Activated CD8-positive, alpha-beta T cell treated with anti-CD3 and anti-CD28 coated beads for 36 hours (primary cell): ENCODE measurements at regions not wholly inside any gene's neighbourhood (a gene's known extent, or its start where the extent isn't known, plus 50 kb on each side); places are given as distances from the start of the nearest gene placed in this dataset.

Experiments
- ATAC-seq: fragments of 200-7000 bp; cut with Tn5 transposase; one replicate; pipeline ENCODE4 v1.10.0; 2021; ENCODE audit warnings: mild to moderate bottlenecking, moderate library complexity
- CTCF ChIA-PET: fragments of 350-600 bp; sonication (Branson Sonifier 250); formaldehyde crosslinking; loops from one replicate; lab custom pipeline; 2021; ENCODE audit warnings: antibody characterized with exemption; lab: Charles Lee
- POLR2A ChIA-PET: fragments of 350-600 bp; sonication (Branson Sonifier 250); formaldehyde crosslinking; loops from one replicate; lab custom pipeline; 2021; ENCODE audit warnings: antibody characterized with exemption; lab: Charles Lee
- DNase-seq: peaks from one replicate; pipeline ENCODE4 v3.0.0-alpha.2; 2020
- H3K27ac Mint-ChIP-seq: one replicate; pipeline ENCODE4 v1.8.0; 2021; ENCODE audit warnings: mild to moderate bottlenecking, mixed read lengths
- H3K27me3 Mint-ChIP-seq: one replicate; pipeline ENCODE4 v1.8.0; 2021; ENCODE audit warnings: mixed read lengths
- H3K36me3 Mint-ChIP-seq: one replicate; pipeline ENCODE4 v1.8.0; 2021; ENCODE audit warnings: low read depth, mixed read lengths
- H3K4me1 Mint-ChIP-seq: one replicate; pipeline ENCODE4 v1.8.0; 2021; ENCODE audit warnings: low read depth, mixed read lengths
- H3K4me3 Mint-ChIP-seq: one replicate; pipeline ENCODE4 v1.8.0; 2021; ENCODE audit warnings: mild to moderate bottlenecking, moderate library complexity, mixed read lengths
- H3K9me3 Mint-ChIP-seq: one replicate; pipeline ENCODE4 v1.8.0; 2021; ENCODE audit warnings: mixed read lengths
- intact Hi-C: fragments of 100-400 bp; cut with micrococcal nuclease; formaldehyde crosslinking; loops from one replicate; pipeline ENCODE4 v1.10.0; 2022
- TF ChIP-seq, protein P1 (sequence below): fragments of 200-600 bp; IDR thresholded peaks from one replicate; pipeline ENCODE4 v1.8.0; 2022; ENCODE audit warnings: antibody characterized with exemption, mild to moderate bottlenecking

GRCh38 chr18:39302481-39302880 lies 1736.9 kb upstream of the CELF4 start:
- intact Hi-C loops = no loop called here
- Mint-ChIP-seq H3K4me3 (no peak overlapping the region), H3K9me3 (no peaks in the 10 kb centered on the region), H3K27me3 (no peaks in the 10 kb centered on the region), H3K4me1 (no peaks in the 10 kb centered on the region), H3K36me3 (no peaks in the 10 kb centered on the region), H3K27ac (no peak overlapping the region)
- no peak for DNase-seq
- CTCF ChIA-PET = no interaction called here
- POLR2A ChIA-PET = no interaction called here
- TF ChIP-seq, protein P1, sequence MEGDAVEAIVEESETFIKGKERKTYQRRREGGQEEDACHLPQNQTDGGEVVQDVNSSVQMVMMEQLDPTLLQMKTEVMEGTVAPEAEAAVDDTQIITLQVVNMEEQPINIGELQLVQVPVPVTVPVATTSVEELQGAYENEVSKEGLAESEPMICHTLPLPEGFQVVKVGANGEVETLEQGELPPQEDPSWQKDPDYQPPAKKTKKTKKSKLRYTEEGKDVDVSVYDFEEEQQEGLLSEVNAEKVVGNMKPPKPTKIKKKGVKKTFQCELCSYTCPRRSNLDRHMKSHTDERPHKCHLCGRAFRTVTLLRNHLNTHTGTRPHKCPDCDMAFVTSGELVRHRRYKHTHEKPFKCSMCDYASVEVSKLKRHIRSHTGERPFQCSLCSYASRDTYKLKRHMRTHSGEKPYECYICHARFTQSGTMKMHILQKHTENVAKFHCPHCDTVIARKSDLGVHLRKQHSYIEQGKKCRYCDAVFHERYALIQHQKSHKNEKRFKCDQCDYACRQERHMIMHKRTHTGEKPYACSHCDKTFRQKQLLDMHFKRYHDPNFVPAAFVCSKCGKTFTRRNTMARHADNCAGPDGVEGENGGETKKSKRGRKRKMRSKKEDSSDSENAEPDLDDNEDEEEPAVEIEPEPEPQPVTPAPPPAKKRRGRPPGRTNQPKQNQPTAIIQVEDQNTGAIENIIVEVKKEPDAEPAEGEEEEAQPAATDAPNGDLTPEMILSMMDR = no peak
- no peak for ATAC-seq

GRCh38 chr18:39299152-39299551 lies 1733.6 kb upstream of the CELF4 start:
- Mint-ChIP-seq H3K27me3 (no peaks in the 10 kb centered on the region), H3K4me3 (no peak overlapping the region)
- no peak for ATAC-seq

GRCh38 chr18:39297225-39297624 lies 1731.6 kb upstream of the CELF4 start:
- Mint-ChIP-seq H3K27me3 (no peaks in the 10 kb centered on the region), H3K4me1 (no peaks in the 10 kb centered on the region), H3K4me3 (no peak overlapping the region), H3K27ac (no peak overlapping the region), H3K9me3 (peaks cover 2% of the 10 kb centered on the region), H3K36me3 (no peaks in the 10 kb centered on the region)
- intact Hi-C loops = no loop called here
- ChIA-PET CTCF (no interaction called here), POLR2A (no interaction called here)
- ATAC-seq (no peak), DNase-seq (no peak)
- TF ChIP-seq, protein P1 = no peak

More at GRCh38 chr18:39299152-39299551, 1733.6 kb upstream of the CELF4 start:
- intact Hi-C loops = no loop called here
- H3K9me3 Mint-ChIP-seq = peaks cover 2% of the 10 kb centered on the region
- no peak overlapping the region for H3K27ac Mint-ChIP-seq
- no peaks in the 10 kb centered on the region for H3K4me1 Mint-ChIP-seq
- no peaks in the 10 kb centered on the region for H3K36me3 Mint-ChIP-seq
- POLR2A ChIA-PET = no interaction called here
- TF ChIP-seq, protein P1 = no peak
- no peak for DNase-seq
- CTCF ChIA-PET = no interaction called here

DNA sequence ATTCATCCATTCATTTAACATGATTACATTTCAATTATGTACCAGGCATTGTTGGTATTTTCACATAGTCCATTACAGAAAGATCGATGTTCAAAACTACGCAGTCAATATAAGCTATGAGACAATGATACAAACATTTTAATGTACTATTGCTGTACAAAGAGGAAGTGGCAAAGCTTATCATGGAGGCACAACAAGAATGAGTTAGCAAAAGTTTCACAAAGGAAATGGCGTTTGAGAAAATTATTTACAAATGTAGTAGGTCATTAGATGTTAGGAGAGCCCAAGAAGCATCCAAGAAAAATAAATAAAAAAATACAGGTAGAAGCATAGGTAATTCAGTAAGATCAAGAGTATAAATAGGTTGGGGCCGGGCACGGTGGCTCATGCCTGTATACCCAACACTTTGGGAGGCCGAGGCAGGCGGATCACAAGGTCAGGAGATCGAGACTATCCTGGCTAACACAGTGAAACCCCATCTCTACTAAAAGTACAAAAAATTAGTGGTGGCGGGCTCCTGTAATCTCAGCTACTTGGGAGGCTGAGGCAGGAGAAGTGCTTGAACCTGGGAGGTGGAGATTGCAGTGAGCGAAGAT lies 1730.8 kb upstream of the CELF4 start:
- TF ChIP-seq, protein P1 = no peak
- POLR2A ChIA-PET = no interaction called here
- intact Hi-C loops = no loop called here
- no peak for ATAC-seq
- peaks cover 2% of the 10 kb centered on the region for H3K9me3 Mint-ChIP-seq
- no peaks in the 10 kb centered on the region for H3K27me3 Mint-ChIP-seq
- CTCF ChIA-PET = no interaction called here
- DNase-seq = no peak
- H3K27ac Mint-ChIP-seq = no peak overlapping the region
- no peak overlapping the region for H3K4me3 Mint-ChIP-seq
- H3K4me1 Mint-ChIP-seq = no peaks in the 10 kb centered on the region
- no peaks in the 10 kb centered on the region for H3K36me3 Mint-ChIP-seq

- Mint-ChIP-seq H3K36me3 (no peaks in the 10 kb centered on the region), H3K27ac (no peak overlapping the region), H3K4me1 (no peaks in the 10 kb centered on the region), H3K9me3 (peaks cover 2% of the 10 kb centered on the region), H3K27me3 (no peaks in the 10 kb centered on the region), H3K4me3 (no peak overlapping the region)
- ChIA-PET POLR2A (no interaction called here), CTCF (no interaction called here)
- TF ChIP-seq, protein P1 = no peak
- intact Hi-C loops = no loop called here
- no peak for DNase-seq
- ATAC-seq = no peak
These were observed 1711.2 kb upstream of the CELF4 start for GRCh38 chr18:39276764-39277163.
